ENCODE measurements at regions not wholly inside any gene's neighbourhood (a gene's known extent, or its start where the extent isn't known, plus 50 kb on each side); places are given as distances from the start of the nearest gene placed in this dataset.
"Not testable (repeated sequence)": the region's sequence is repeated elsewhere in the genome, so short reads cannot be mapped to it uniquely, and the experiment has no call there.

- no peak for DNase-seq
Measured at GRCh38 chr22:49355211-49355920, 472.3 kb downstream of the BRD1 start.

GRCh38 chr22:49354516-49355210 is 473.0 kb downstream of the BRD1 start:
- no peak for DNase-seq

- DNase-seq = no peak
Measured at GRCh38 chr22:49353235-49353634, 474.4 kb downstream of the BRD1 start.

GRCh38 chr22:49352361-49353169 is 475.1 kb downstream of the BRD1 start:
- DNase-seq = no peak

DNA sequence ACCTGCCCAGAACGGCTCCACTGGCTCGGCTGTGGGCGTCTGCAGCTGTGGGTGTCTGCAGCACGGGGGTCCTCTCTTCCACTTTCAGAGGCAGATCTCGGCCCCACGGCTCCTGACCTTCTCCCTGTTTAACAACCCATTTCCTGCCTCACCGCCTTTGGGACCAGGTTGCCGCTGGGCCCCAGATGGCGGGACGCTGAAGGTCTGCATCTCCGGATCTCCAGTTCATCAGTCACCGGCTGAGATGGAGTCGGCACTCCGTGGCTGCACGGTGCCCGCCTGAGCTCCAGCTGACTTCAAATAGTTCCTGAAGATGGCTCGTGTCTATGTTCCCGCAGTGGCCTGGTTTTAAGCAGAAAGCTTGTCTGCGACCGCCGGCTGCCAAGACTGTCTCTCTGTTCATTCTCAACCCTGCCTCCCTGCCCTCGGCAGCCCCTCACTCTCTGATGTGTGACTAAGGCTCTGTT is 475.9 kb downstream of the BRD1 start:
- no peak for DNase-seq

DNA sequence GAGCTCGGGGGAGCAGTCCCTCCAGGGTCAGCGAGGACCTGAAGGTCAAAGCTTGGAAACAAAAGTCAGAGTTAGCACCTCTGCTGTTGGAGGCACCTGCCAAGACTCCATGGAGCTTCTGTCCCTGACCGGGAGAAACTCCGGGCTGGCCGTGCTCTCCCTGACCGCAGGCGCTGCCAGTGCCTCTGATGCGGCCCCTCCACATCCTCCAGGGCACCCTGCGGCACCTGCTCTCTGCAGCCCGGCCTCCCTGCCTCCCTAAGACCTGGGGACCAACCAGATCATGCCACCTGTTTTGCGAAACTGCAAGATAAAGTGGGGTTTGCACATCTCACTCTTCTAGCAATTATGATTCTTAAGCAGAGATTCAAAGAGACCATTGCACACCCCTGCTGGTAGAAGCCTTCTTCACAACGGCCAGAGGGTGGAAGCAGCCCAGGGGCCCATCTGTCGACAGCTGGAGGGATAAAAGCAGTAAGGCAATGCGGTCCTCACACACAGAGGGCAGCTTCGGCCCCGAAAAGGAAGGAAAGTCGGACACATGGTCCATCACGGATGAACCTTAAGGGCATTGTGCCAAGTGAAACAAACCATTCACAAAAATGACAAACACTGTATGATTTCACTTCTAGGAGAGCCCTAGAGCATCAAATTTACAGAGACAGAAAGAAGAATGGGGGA is 477.1 kb downstream of the BRD1 start:
- no peak for DNase-seq

GRCh38 chr22:49349841-49350381 is 477.8 kb downstream of the BRD1 start:
- no peak for DNase-seq

DNA sequence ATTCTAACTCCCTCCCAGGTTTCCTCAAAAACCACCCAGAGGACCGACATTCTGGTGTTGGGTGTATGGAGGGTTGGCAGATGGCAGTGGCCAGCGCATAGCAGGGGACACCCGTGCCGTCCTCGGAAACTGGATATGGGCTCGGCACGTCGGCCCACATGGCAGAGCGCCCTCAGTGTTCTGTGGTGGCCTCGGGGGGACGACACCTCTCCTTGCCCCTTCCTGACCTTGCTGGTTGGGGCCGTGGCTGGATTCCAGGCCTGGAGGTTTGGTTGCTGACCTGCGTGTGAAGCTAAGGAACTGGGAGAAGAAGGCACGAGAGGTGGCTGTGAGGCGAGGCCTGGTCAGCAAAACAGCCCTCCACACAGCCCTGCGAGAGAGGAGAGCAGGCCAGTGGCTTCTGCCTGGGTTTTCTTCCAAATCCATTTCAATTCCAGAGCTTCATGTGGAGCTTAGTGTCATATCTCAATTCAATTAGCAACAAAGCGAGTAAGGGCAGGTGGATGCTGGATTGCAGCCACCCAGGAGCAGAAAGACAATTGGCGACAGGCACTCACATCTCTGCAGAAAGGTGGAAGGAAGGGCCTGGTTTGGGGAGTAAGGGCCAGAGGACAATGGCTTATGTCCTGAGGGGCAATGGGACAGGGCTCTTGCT is 478.4 kb downstream of the BRD1 start:
- DNase-seq = no peak

DNA sequence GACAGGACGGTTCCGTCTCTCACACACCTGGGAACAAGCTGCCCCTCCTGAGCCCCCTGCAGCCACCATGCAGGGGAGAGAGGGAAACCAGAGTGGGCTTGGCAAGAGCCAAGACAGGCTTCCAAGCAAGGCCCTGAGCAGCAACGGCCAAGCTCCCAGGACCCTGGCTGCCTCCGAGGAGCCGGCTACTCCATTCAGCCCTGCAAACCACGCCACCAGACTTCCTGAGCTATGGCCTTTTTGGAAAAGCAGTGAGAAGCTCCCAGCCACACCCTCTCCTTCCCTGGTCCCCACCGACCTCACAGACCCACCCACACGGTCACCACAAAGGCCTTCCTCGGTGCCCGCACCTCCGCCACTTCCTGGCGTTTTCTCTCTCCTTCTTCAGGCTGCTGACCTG is 479.0 kb downstream of the BRD1 start:
- no peak for DNase-seq

DNA sequence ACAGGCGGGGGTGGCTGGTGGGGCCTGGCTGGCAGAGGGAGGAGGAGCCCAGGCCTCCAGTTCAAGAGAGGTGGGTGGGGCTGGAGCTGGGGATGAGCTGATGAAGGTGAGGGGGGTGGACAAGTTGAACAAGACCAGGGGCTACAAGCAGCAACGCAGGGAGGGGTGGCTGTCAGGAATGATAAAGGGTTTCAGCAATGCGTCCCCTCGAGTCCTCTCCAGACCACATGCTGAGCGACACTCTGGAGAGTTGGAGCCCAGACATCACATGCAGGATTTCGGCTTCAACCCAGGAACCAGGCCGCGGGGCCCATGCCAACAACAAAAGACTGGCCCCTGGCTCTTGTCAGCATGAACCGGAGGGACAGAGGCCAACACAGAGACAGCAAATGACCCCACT is 480.3 kb downstream of the BRD1 start:
- no peak for DNase-seq

DNA sequence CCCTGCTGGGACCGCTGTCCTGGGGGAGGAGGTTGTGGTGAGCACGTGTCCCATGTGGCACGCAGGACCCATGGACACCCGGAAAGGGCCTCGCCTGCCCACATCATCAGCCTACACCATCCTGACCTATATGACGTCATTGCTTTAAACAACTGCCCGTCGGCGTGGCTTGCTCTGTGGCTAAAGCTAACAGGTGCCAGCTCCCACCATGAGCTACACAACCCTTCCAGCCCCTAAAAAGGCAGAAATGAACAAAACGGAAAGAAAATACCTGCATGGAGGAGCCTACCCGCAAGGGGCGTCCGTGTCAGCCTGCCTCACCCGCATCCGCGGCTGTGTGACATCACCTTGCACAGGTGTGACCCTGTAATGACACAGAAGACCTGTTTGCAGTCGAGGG is 481.8 kb downstream of the BRD1 start:
- DNase-seq = no peak

DNA sequence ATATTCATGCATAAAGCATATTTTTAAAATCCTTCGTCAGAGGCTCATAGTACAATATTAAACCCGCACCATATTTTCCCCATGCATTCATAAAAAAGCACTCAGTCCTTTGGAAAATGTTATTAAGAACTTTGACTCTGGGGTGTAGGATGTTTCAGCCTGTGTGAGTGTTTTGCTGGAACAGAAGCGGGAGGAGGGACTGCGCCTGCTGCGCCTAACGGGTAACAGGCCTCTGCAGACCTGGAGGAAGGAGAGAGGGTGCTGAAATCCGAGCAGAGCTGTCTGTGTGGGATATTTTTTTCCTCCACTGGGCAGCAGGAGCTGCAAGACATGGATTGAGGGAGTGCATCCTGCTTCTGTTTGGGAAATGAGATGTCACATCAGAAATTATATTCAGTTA is 483.0 kb downstream of the BRD1 start:
- DNase-seq = no peak

- DNase-seq = no peak
Measured at GRCh38 chr22:49344161-49344560, 483.5 kb downstream of the BRD1 start.

GRCh38 chr22:49340406-49340805 is 487.3 kb downstream of the BRD1 start:
- DNase-seq = no peak

- not testable (repeated sequence) for DNase-seq
Measured at GRCh38 chr22:49336483-49336882, 491.2 kb downstream of the BRD1 start.

DNA sequence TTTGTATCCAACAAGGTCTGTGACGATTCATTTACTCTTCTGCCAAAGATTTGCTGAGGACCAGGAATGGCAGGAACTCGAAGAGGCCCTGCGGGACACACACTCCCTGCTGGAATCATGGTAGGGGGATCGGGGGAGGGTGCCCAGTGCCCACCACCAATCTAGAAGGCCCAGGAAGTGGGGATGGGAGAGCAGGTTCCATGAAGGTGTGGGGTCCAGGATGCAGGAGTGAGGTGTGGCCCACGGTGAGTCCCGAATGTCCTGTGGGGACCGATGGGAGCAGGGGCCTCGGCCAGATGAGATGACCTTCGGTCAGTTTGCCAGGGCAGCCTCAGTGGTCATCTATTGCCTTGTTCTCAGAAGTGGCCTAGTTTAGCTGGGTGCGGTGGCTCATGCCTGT is 492.7 kb downstream of the BRD1 start:
- no peak for DNase-seq

DNA sequence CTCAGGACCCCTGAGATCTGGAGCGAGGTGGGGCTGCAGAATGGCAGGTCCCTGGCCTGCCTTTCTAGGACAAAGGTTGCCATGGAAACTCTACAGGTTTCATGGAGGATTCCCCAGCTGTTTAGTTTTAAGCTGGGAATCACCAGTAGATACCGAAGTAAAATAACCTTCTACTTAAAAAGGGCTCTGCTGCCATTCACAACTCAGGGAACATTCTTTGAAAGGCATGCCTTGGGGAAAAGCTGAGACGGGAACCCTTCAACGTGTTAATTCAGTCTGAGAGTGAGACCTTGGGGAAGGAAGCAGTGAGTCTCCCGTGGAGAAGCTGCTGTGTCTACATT is 493.3 kb downstream of the BRD1 start:
- no peak for DNase-seq

- no peak for DNase-seq
Measured at GRCh38 chr22:49333206-49333605, 494.5 kb downstream of the BRD1 start.

- no peak for DNase-seq
Measured at GRCh38 chr22:49332691-49333090, 495.0 kb downstream of the BRD1 start.

- no peak for DNase-seq
Measured at GRCh38 chr22:49331878-49332277, 495.8 kb downstream of the BRD1 start.

DNA sequence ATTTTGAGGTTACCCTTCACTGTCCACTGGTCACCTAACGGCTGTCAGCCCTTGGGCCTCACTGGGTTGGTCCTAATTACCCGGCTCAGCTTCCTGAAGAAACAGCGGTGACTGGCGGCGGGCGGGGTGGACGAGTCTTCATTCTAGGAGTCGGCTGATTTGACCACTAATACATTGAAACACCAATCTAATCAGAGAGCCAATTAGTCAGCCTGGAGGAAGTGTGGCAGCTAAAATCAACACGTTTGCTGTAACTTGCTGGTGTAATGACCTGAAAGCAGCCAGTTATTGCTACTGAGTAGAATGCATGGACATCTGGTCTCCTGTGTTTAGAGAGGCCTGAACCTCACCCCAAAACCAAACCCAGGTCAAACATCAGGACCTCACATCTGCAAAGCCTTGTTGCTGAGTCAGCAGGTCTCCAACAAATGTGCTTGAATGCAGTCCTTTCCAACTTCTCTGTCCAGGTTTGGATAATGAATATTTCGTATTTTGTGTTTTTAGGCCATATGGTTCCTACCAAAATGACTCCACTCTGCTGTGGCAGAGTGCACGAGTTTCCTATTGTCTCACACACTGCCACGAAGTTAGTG is 496.4 kb downstream of the BRD1 start:
- DNase-seq = no peak
